ENCODE measurements at regions not wholly inside any gene's neighbourhood (a gene's known extent, or its start where the extent isn't known, plus 50 kb on each side); places are given as distances from the start of the nearest gene placed in this dataset.

GRCh38 chr1:232897949-232898465 is 52.4 kb upstream of the NTPCR start:
- TF ChIP-seq CTCF (conservative IDR thresholded peaks at IDR 0.05 in 1 of 2, IDR thresholded peaks at IDR 0.05 in 1 of 2; ENCODE audit: extremely low read depth in 1 of 2, insufficient read depth in 1 of 2, low read depth in 1 of 2, low read length in 2 of 2) = no peak
- TF ChIP-seq EZH2 (IDR thresholded peaks at IDR 0.05; ENCODE audit: borderline replicate concordance, low read length) = no peak

All from mammary epithelial cell (primary cell).